WTC11 (cell line): ENCODE measurements at regions not wholly inside any gene's neighbourhood (a gene's known extent, or its start where the extent isn't known, plus 50 kb on each side); places are given as distances from the start of the nearest gene placed in this dataset.

ENCODE experiments used
- CTCF ChIP-seq: fragments of 200-600 bp; IDR thresholded peaks from 2 replicates; pipeline ENCODE4 v1.8.0; 2022; ENCODE audit warnings: antibody characterized with exemption
- ZNF423 ChIP-seq: fragments of 250-450 bp; sonication (Bioruptor Pico); IDR thresholded peaks from 2 replicates; pipeline ENCODE4 v2.1.2; 2022; ENCODE audit warnings: mild to moderate bottlenecking, moderate library complexity

GRCh38 chr16:6112700-6113099, 1015.1 kb upstream of the EEF2KMT start:
- TF ChIP-seq CTCF (no peak), ZNF423 (CRISPR knock-in tag) (no peak)
